WTC11 (cell line): ENCODE measurements at regions not wholly inside any gene's neighbourhood (a gene's known extent, or its start where the extent isn't known, plus 50 kb on each side); places are given as distances from the start of the nearest gene placed in this dataset.

ENCODE experiments used
- ATAC-seq: fragments of 200-7000 bp; cut with Tn5 transposase; 2 replicates; pipeline ENCODE4 v1.10.0; 2021; ENCODE audit warnings: mild to moderate bottlenecking, moderate library complexity
- CTCF ChIA-PET: fragments of 300-600 bp; sonication (Branson Sonifier 250); formaldehyde crosslinking; loops from one replicate; lab custom pipeline; 2021; ENCODE audit warnings: antibody characterized with exemption; lab: Charles Lee
- POLR2A ChIA-PET: fragments of 350-600 bp; sonication (Branson Sonifier 250); formaldehyde crosslinking; loops from one replicate; lab custom pipeline; 2021; ENCODE audit warnings: antibody characterized with exemption; lab: Charles Lee
- DNase-seq: peaks from one replicate; pipeline ENCODE4 v3.0.0; 2021; ENCODE audit warnings: low spot score
- H3K27ac Mint-ChIP-seq: 2 replicates; pipeline ENCODE4 v1.8.0; 2021; ENCODE audit warnings: mixed read lengths
- H3K27me3 Mint-ChIP-seq: 2 replicates; pipeline ENCODE4 v1.8.0; 2021; ENCODE audit warnings: low read depth, mild to moderate bottlenecking, moderate library complexity, mixed read lengths
- H3K36me3 Mint-ChIP-seq: 2 replicates; pipeline ENCODE4 v1.8.0; 2021; ENCODE audit warnings: mixed read lengths
- H3K4me1 Mint-ChIP-seq: 2 replicates; pipeline ENCODE4 v1.8.0; 2022; ENCODE audit warnings: mixed read lengths
- H3K4me3 Mint-ChIP-seq: 2 replicates; pipeline ENCODE4 v1.8.0; 2021; ENCODE audit warnings: mild to moderate bottlenecking, moderate library complexity, mixed read lengths
- H3K9me3 Mint-ChIP-seq: 2 replicates; pipeline ENCODE4 v1.8.0; 2021; ENCODE audit warnings: mixed read lengths
- CREM ChIP-seq: sonication (generic); formaldehyde crosslinking; IDR thresholded peaks from 2 replicates; pipeline ENCODE4 v1.8.1; 2022; ENCODE audit warnings: mild to moderate bottlenecking, missing genetic modification reagents, moderate library complexity
- ELF4 ChIP-seq: sonication (generic); formaldehyde crosslinking; IDR thresholded peaks from 2 replicates; pipeline ENCODE4 v1.8.1; 2022; ENCODE audit warnings: low read depth, mild to moderate bottlenecking, moderate library complexity, missing genetic modification reagents
- ESRRA ChIP-seq: sonication (generic); formaldehyde crosslinking; IDR thresholded peaks from 2 replicates; pipeline ENCODE4 v1.8.1; 2022; ENCODE audit warnings: mild to moderate bottlenecking, missing genetic modification reagents, borderline replicate concordance
- GRHL2 ChIP-seq: fragments of 250-450 bp; sonication (Bioruptor Pico); IDR thresholded peaks from 2 replicates; pipeline ENCODE4 v1.8.0; 2022; ENCODE audit warnings: mild to moderate bottlenecking, moderate library complexity; ENCODE audit not compliant: insufficient replicate concordance, severe bottlenecking
- HMGA2 ChIP-seq: fragments of 250-450 bp; sonication (Bioruptor Pico); IDR thresholded peaks from 2 replicates; pipeline ENCODE4 v1.4.0; 2021; ENCODE audit warnings: mild to moderate bottlenecking, moderate library complexity
- MXD4 ChIP-seq: fragments of 250-450 bp; sonication (Bioruptor Pico); IDR thresholded peaks from 2 replicates; pipeline ENCODE4 v1.8.0; 2021; ENCODE audit warnings: mild to moderate bottlenecking, moderate library complexity, borderline replicate concordance
- NFE2L1 ChIP-seq: sonication (generic); formaldehyde crosslinking; IDR thresholded peaks from 2 replicates; pipeline ENCODE4 v1.8.1; 2023; ENCODE audit warnings: missing genetic modification reagents
- NR1H2 ChIP-seq: sonication (generic); formaldehyde crosslinking; IDR thresholded peaks from 2 replicates; pipeline ENCODE4 v1.9.0; 2021; ENCODE audit warnings: mild to moderate bottlenecking, moderate library complexity, missing genetic modification reagents
- OVOL2 ChIP-seq: fragments of 250-450 bp; sonication (Bioruptor Pico); IDR thresholded peaks from 2 replicates; pipeline ENCODE4 v1.9.0; 2021; ENCODE audit warnings: mild to moderate bottlenecking, borderline replicate concordance
- PRRX2 ChIP-seq: fragments of 250-450 bp; sonication (Bioruptor Pico); IDR thresholded peaks from 2 replicates; pipeline ENCODE4 v1.8.0; 2021; ENCODE audit warnings: mild to moderate bottlenecking
- TCF7 ChIP-seq: sonication (generic); formaldehyde crosslinking; IDR thresholded peaks from 2 replicates; pipeline ENCODE4 v1.8.0; 2022; ENCODE audit warnings: mild to moderate bottlenecking, low read depth, missing genetic modification reagents, moderate library complexity
- ZNF232 ChIP-seq: sonication (generic); formaldehyde crosslinking; IDR thresholded peaks from 2 replicates; pipeline ENCODE4 v1.8.0; 2022; ENCODE audit warnings: mild to moderate bottlenecking, missing genetic modification reagents
- ZNF263 ChIP-seq: sonication (generic); formaldehyde crosslinking; IDR thresholded peaks from 2 replicates; pipeline ENCODE4 v1.8.1; 2022; ENCODE audit warnings: low read depth, mild to moderate bottlenecking, moderate library complexity, missing genetic modification reagents
- ZNF396 ChIP-seq: fragments of 250-450 bp; sonication (Bioruptor Pico); IDR thresholded peaks from 2 replicates; pipeline ENCODE4 v1.8.0; 2021; ENCODE audit warnings: mild to moderate bottlenecking, moderate library complexity, borderline replicate concordance
- ZNF416 ChIP-seq: fragments of 250-450 bp; sonication (Bioruptor Pico); IDR thresholded peaks from 2 replicates; pipeline ENCODE4 v1.9.0; 2021; ENCODE audit warnings: mild to moderate bottlenecking, inconsistent platforms
- TF ChIP-seq, protein P1 (sequence below): sonication (generic); formaldehyde crosslinking; IDR thresholded peaks from 2 replicates; pipeline ENCODE4 v1.8.0; 2023; ENCODE audit warnings: mild to moderate bottlenecking, missing genetic modification reagents
- TF ChIP-seq, protein P2 (sequence below): fragments of 250-450 bp; sonication (Bioruptor Pico); IDR thresholded peaks from 2 replicates; pipeline ENCODE4 v1.9.0; 2021; ENCODE audit warnings: mild to moderate bottlenecking
- TF ChIP-seq, protein P3 (sequence below): sonication (generic); formaldehyde crosslinking; IDR thresholded peaks from 2 replicates; pipeline ENCODE4 v1.8.0; 2023; ENCODE audit warnings: missing genetic modification reagents, mild to moderate bottlenecking, borderline replicate concordance
- TF ChIP-seq, protein P4 (sequence below): sonication (generic); formaldehyde crosslinking; IDR thresholded peaks from 2 replicates; pipeline ENCODE4 v1.8.0; 2022; ENCODE audit warnings: mild to moderate bottlenecking, missing genetic modification reagents
- TF ChIP-seq, protein P5 (sequence below): sonication (generic); formaldehyde crosslinking; IDR thresholded peaks from 2 replicates; pipeline ENCODE4 v1.8.1; 2022; ENCODE audit warnings: mild to moderate bottlenecking, moderate library complexity, missing genetic modification reagents
- TF ChIP-seq, protein P6 (sequence below): sonication (generic); formaldehyde crosslinking; IDR thresholded peaks from 2 replicates; pipeline ENCODE4 v1.8.0; 2022; ENCODE audit warnings: mild to moderate bottlenecking, missing genetic modification reagents

- ChIA-PET CTCF (no interaction called here), POLR2A (no interaction called here)
- ATAC-seq (no peak), DNase-seq (no peak)
- H3K27ac Mint-ChIP-seq = no peak overlapping the region
- peaks cover 6% of the 10 kb centered on the region for H3K9me3 Mint-ChIP-seq
- peaks cover 11% of the 10 kb centered on the region for H3K4me1 Mint-ChIP-seq
- no peak for TF ChIP-seq ZNF416 (CRISPR knock-in tag)
- no peak for TF ChIP-seq ZNF232 (CRISPR knock-in tag)
- TF ChIP-seq ZNF263 (CRISPR knock-in tag) = no peak
- no peak for TF ChIP-seq CREM
- TF ChIP-seq, protein P1, sequence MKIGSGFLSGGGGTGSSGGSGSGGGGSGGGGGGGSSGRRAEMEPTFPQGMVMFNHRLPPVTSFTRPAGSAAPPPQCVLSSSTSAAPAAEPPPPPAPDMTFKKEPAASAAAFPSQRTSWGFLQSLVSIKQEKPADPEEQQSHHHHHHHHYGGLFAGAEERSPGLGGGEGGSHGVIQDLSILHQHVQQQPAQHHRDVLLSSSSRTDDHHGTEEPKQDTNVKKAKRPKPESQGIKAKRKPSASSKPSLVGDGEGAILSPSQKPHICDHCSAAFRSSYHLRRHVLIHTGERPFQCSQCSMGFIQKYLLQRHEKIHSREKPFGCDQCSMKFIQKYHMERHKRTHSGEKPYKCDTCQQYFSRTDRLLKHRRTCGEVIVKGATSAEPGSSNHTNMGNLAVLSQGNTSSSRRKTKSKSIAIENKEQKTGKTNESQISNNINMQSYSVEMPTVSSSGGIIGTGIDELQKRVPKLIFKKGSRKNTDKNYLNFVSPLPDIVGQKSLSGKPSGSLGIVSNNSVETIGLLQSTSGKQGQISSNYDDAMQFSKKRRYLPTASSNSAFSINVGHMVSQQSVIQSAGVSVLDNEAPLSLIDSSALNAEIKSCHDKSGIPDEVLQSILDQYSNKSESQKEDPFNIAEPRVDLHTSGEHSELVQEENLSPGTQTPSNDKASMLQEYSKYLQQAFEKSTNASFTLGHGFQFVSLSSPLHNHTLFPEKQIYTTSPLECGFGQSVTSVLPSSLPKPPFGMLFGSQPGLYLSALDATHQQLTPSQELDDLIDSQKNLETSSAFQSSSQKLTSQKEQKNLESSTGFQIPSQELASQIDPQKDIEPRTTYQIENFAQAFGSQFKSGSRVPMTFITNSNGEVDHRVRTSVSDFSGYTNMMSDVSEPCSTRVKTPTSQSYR (CRISPR knock-in tag) = no peak
- no peak for TF ChIP-seq ESRRA
- no peak for TF ChIP-seq NR1H2
- no peak for TF ChIP-seq HMGA2 (CRISPR knock-in tag)
- TF ChIP-seq NFE2L1 (CRISPR knock-in tag) = no peak
- no peak for TF ChIP-seq TCF7
- TF ChIP-seq, protein P2, sequence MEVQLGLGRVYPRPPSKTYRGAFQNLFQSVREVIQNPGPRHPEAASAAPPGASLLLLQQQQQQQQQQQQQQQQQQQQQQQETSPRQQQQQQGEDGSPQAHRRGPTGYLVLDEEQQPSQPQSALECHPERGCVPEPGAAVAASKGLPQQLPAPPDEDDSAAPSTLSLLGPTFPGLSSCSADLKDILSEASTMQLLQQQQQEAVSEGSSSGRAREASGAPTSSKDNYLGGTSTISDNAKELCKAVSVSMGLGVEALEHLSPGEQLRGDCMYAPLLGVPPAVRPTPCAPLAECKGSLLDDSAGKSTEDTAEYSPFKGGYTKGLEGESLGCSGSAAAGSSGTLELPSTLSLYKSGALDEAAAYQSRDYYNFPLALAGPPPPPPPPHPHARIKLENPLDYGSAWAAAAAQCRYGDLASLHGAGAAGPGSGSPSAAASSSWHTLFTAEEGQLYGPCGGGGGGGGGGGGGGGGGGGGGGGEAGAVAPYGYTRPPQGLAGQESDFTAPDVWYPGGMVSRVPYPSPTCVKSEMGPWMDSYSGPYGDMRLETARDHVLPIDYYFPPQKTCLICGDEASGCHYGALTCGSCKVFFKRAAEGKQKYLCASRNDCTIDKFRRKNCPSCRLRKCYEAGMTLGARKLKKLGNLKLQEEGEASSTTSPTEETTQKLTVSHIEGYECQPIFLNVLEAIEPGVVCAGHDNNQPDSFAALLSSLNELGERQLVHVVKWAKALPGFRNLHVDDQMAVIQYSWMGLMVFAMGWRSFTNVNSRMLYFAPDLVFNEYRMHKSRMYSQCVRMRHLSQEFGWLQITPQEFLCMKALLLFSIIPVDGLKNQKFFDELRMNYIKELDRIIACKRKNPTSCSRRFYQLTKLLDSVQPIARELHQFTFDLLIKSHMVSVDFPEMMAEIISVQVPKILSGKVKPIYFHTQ (CRISPR knock-in tag) = no peak
- TF ChIP-seq OVOL2 = no peak
- no peak for TF ChIP-seq ZNF396 (CRISPR knock-in tag)
- TF ChIP-seq, all 79 proteins: peak for 0
- Mint-ChIP-seq H3K36me3 (no peaks in the 10 kb centered on the region), H3K4me3 (no peak overlapping the region), H3K27me3 (no peaks in the 10 kb centered on the region; the same call in 1 of the 2 replicates)
These were observed 171.9 kb upstream of the GDNF start for GRCh38 chr5:38011668-38012188.

DNA sequence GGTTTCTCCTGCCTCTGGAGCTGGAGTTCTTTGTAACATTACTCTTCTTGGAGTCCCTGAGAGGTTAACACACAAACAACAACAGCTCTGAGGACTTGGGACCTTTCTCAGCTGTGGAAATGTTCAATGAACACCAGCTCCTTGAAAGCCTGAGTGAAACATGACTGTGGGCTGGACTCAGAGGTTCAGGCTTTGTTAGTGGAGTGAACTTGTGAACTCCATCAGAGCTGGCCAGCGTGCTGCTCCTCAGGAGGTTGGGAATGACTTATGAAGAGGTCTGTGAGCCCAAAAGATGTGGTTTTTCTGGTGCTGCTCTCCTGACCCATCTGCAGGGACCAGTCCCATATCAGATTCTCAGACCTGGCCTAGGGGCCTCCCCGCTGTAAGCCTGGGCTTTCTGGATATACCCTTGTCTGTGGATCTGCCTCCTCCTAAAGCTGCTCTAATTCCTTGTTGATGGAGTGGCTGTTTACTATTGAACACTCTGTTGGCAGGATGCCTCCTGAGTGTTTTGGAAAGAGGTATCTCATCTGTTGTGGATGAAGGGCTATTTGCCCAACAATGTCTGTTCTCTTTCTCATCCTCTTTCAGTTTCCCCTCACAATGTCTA lies 170.0 kb upstream of the GDNF start:
- DNase-seq (no peak), ATAC-seq (no peak)
- peaks cover 11% of the 10 kb centered on the region for H3K4me1 Mint-ChIP-seq
- no peak overlapping the region for H3K27ac Mint-ChIP-seq
- CTCF ChIA-PET = interaction anchor here (0.6 to 1.7 kb wide), 2 partner anchors 12 to 219 kb away, joined by 4 to 5 read pairs; no protein-coding TSS in a partner anchor
- H3K27me3 Mint-ChIP-seq = no peaks in the 10 kb centered on the region; the same call in 1 of the 2 replicates
- no peak overlapping the region for H3K4me3 Mint-ChIP-seq
- POLR2A ChIA-PET = no interaction called here
- H3K9me3 Mint-ChIP-seq = peaks cover 11% of the 10 kb centered on the region
- H3K36me3 Mint-ChIP-seq = no peaks in the 10 kb centered on the region
- no peak for TF ChIP-seq MXD4 (CRISPR knock-in tag)
- TF ChIP-seq GRHL2 = no peak
- TF ChIP-seq, protein P3, sequence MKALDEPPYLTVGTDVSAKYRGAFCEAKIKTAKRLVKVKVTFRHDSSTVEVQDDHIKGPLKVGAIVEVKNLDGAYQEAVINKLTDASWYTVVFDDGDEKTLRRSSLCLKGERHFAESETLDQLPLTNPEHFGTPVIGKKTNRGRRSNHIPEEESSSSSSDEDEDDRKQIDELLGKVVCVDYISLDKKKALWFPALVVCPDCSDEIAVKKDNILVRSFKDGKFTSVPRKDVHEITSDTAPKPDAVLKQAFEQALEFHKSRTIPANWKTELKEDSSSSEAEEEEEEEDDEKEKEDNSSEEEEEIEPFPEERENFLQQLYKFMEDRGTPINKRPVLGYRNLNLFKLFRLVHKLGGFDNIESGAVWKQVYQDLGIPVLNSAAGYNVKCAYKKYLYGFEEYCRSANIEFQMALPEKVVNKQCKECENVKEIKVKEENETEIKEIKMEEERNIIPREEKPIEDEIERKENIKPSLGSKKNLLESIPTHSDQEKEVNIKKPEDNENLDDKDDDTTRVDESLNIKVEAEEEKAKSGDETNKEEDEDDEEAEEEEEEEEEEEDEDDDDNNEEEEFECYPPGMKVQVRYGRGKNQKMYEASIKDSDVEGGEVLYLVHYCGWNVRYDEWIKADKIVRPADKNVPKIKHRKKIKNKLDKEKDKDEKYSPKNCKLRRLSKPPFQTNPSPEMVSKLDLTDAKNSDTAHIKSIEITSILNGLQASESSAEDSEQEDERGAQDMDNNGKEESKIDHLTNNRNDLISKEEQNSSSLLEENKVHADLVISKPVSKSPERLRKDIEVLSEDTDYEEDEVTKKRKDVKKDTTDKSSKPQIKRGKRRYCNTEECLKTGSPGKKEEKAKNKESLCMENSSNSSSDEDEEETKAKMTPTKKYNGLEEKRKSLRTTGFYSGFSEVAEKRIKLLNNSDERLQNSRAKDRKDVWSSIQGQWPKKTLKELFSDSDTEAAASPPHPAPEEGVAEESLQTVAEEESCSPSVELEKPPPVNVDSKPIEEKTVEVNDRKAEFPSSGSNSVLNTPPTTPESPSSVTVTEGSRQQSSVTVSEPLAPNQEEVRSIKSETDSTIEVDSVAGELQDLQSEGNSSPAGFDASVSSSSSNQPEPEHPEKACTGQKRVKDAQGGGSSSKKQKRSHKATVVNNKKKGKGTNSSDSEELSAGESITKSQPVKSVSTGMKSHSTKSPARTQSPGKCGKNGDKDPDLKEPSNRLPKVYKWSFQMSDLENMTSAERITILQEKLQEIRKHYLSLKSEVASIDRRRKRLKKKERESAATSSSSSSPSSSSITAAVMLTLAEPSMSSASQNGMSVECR (CRISPR knock-in tag) = no peak
- no peak for TF ChIP-seq ELF4 (CRISPR knock-in tag)
- TF ChIP-seq, protein P4, sequence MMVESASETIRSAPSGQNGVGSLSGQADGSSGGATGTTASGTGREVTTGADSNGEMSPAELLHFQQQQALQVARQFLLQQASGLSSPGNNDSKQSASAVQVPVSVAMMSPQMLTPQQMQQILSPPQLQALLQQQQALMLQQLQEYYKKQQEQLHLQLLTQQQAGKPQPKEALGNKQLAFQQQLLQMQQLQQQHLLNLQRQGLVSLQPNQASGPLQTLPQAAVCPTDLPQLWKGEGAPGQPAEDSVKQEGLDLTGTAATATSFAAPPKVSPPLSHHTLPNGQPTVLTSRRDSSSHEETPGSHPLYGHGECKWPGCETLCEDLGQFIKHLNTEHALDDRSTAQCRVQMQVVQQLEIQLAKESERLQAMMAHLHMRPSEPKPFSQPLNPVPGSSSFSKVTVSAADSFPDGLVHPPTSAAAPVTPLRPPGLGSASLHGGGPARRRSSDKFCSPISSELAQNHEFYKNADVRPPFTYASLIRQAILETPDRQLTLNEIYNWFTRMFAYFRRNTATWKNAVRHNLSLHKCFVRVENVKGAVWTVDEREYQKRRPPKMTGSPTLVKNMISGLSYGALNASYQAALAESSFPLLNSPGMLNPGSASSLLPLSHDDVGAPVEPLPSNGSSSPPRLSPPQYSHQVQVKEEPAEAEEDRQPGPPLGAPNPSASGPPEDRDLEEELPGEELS (CRISPR knock-in tag) = no peak
- TF ChIP-seq, protein P5, sequence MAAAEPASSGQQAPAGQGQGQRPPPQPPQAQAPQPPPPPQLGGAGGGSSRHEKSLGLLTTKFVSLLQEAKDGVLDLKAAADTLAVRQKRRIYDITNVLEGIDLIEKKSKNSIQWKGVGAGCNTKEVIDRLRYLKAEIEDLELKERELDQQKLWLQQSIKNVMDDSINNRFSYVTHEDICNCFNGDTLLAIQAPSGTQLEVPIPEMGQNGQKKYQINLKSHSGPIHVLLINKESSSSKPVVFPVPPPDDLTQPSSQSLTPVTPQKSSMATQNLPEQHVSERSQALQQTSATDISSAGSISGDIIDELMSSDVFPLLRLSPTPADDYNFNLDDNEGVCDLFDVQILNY (CRISPR knock-in tag) = no peak
- TF ChIP-seq, protein P6, sequence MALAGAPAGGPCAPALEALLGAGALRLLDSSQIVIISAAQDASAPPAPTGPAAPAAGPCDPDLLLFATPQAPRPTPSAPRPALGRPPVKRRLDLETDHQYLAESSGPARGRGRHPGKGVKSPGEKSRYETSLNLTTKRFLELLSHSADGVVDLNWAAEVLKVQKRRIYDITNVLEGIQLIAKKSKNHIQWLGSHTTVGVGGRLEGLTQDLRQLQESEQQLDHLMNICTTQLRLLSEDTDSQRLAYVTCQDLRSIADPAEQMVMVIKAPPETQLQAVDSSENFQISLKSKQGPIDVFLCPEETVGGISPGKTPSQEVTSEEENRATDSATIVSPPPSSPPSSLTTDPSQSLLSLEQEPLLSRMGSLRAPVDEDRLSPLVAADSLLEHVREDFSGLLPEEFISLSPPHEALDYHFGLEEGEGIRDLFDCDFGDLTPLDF = no peak
- no peak for TF ChIP-seq PRRX2 (CRISPR knock-in tag)
